Astrocyte (in vitro differentiated cells and primary cell): ENCODE measurements at regions not wholly inside any gene's neighbourhood (a gene's known extent, or its start where the extent isn't known, plus 50 kb on each side); places are given as distances from the start of the nearest gene placed in this dataset.

Experiments
- DNase-seq: peaks from one replicate; pipeline ENCODE4 v3.0.0-alpha.2; 2010; ENCODE audit warnings: low read depth
- FAIRE-seq: peaks from 2 replicates; lab custom pipeline; 2011; peaks lifted over from hg19 to GRCh38; lab: Jason Lieb, UNC
- H2AFZ ChIP-seq: 2 replicates; pipeline ENCODE4 v1.6.0; 2012; ENCODE audit warnings: low read depth, low read length, inconsistent platforms
- H3K27ac ChIP-seq: 2 replicates; pipeline ENCODE4 v1.5.1; 2011; ENCODE audit warnings: low read depth, low read length, inconsistent platforms
- H3K27me3 ChIP-seq: 2 replicates; pipeline ENCODE4 v1.6.0; 2011; ENCODE audit warnings: low read length, inconsistent platforms; ENCODE audit not compliant: insufficient read depth
- H3K36me3 ChIP-seq: 2 replicates; pipeline ENCODE4 v1.5.1; 2011; ENCODE audit warnings: low read length, inconsistent platforms; ENCODE audit not compliant: insufficient read depth
- H3K4me1 ChIP-seq: 2 replicates; pipeline ENCODE4 v1.5.1; 2011; ENCODE audit warnings: low read length, inconsistent platforms; ENCODE audit not compliant: insufficient read depth
- H3K4me2 ChIP-seq: 2 replicates; pipeline ENCODE4 v1.6.0; 2012; ENCODE audit warnings: low read length, inconsistent platforms
- H3K4me3 ChIP-seq: 2 replicates; pipeline ENCODE4 v1.5.1; 2011; ENCODE audit warnings: low read depth, mild to moderate bottlenecking, low read length, inconsistent platforms; ENCODE audit not compliant: insufficient read depth
- H3K79me2 ChIP-seq: 2 replicates; pipeline ENCODE4 v1.6.0; 2012; ENCODE audit warnings: mild to moderate bottlenecking, low read length, inconsistent platforms; ENCODE audit not compliant: insufficient read depth
- H3K9ac ChIP-seq: 2 replicates; pipeline ENCODE4 v1.6.0; 2012; ENCODE audit warnings: mild to moderate bottlenecking, low read length, inconsistent platforms
- H3K9me3 ChIP-seq: 2 replicates; pipeline ENCODE4 v1.5.1; 2012; ENCODE audit warnings: low read depth, mild to moderate bottlenecking, low read length, inconsistent platforms; ENCODE audit not compliant: insufficient read depth
- H4K20me1 ChIP-seq: 2 replicates; pipeline ENCODE4 v1.6.0; 2012; ENCODE audit warnings: low read length, inconsistent platforms; ENCODE audit not compliant: insufficient read depth
- H3K27ac Mint-ChIP-seq: one replicate; pipeline ENCODE4 v1.8.0; 2021; ENCODE audit warnings: mild to moderate bottlenecking, mixed read lengths; ENCODE audit not compliant: unreplicated experiment
- H3K27me3 Mint-ChIP-seq: one replicate; pipeline ENCODE4 v1.8.0; 2021; ENCODE audit warnings: low read depth, mixed read lengths; ENCODE audit not compliant: unreplicated experiment
- H3K36me3 Mint-ChIP-seq: one replicate; pipeline ENCODE4 v1.8.0; 2021; ENCODE audit warnings: low read depth, mixed read lengths; ENCODE audit not compliant: unreplicated experiment
- H3K4me1 Mint-ChIP-seq: one replicate; pipeline ENCODE4 v1.8.0; 2021; ENCODE audit warnings: low read depth, mixed read lengths; ENCODE audit not compliant: unreplicated experiment
- H3K4me3 Mint-ChIP-seq: one replicate; pipeline ENCODE4 v1.8.0; 2021; ENCODE audit warnings: mild to moderate bottlenecking, moderate library complexity, mixed read lengths; ENCODE audit not compliant: unreplicated experiment
- H3K9me3 Mint-ChIP-seq: one replicate; pipeline ENCODE4 v1.8.0; 2021; ENCODE audit warnings: mild to moderate bottlenecking, mixed read lengths; ENCODE audit not compliant: unreplicated experiment
- CTCF ChIP-seq: IDR thresholded peaks from 2 replicates; pipeline ENCODE4 v1.5.1; 2011; ENCODE audit warnings: low read depth, mild to moderate bottlenecking, inconsistent platforms, low read length, moderate library complexity; ENCODE audit not compliant: insufficient read depth
- EZH2 ChIP-seq: IDR thresholded peaks from 2 replicates; pipeline ENCODE4 v1.6.1; 2012; ENCODE audit warnings: mild to moderate bottlenecking, low read length, inconsistent platforms; ENCODE audit not compliant: insufficient read depth

GRCh38 chr3:135582800-135583199 is 382.7 kb upstream of the PPP2R3A start:
- Histone ChIP-seq H3K4me2 (no peak overlapping the region), H3K79me2 (no peaks in the 10 kb centered on the region), H3K4me3 (no peak overlapping the region), H3K9me3 (no peaks in the 10 kb centered on the region), H3K27me3 (no peaks in the 10 kb centered on the region), H3K4me1 (no peaks in the 10 kb centered on the region), H3K27ac (no peak overlapping the region), H3K9ac (no peak overlapping the region), H4K20me1 (no peaks in the 10 kb centered on the region), H3K36me3 (no peaks in the 10 kb centered on the region), H2AFZ (no peak overlapping the region)
- FAIRE-seq (no peak), DNase-seq (no peak)
- TF ChIP-seq CTCF (no peak), EZH2 (no peak)
- Mint-ChIP-seq H3K27ac (no peak overlapping the region), H3K9me3 (no peaks in the 10 kb centered on the region), H3K27me3 (no peaks in the 10 kb centered on the region), H3K4me3 (no peak overlapping the region), H3K36me3 (no peaks in the 10 kb centered on the region), H3K4me1 (no peaks in the 10 kb centered on the region)

GRCh38 chr3:135596563-135596962 is 369.0 kb upstream of the PPP2R3A start:
- no peaks in the 10 kb centered on the region for H3K79me2 ChIP-seq
- no peak overlapping the region for H3K27ac ChIP-seq
- H3K27me3 ChIP-seq = no peaks in the 10 kb centered on the region
- FAIRE-seq = no peak
- no peaks in the 10 kb centered on the region for H4K20me1 ChIP-seq
- Mint-ChIP-seq H3K27ac (no peak overlapping the region), H3K4me3 (no peak overlapping the region), H3K36me3 (no peaks in the 10 kb centered on the region), H3K9me3 (peaks cover 7% of the 10 kb centered on the region), H3K27me3 (no peaks in the 10 kb centered on the region), H3K4me1 (no peaks in the 10 kb centered on the region)
- no peak overlapping the region for H2AFZ ChIP-seq
- DNase-seq = no peak
- H3K9me3 ChIP-seq = no peaks in the 10 kb centered on the region
- H3K4me3 ChIP-seq = no peak overlapping the region
- no peak overlapping the region for H3K9ac ChIP-seq
- TF ChIP-seq CTCF (no peak), EZH2 (no peak)
- no peak overlapping the region for H3K4me2 ChIP-seq
- no peaks in the 10 kb centered on the region for H3K36me3 ChIP-seq
- H3K4me1 ChIP-seq = no peaks in the 10 kb centered on the region

GRCh38 chr3:135597855-135598254 is 367.7 kb upstream of the PPP2R3A start:
- Histone ChIP-seq H2AFZ (no peak overlapping the region), H3K9me3 (no peaks in the 10 kb centered on the region), H3K27ac (no peak overlapping the region), H3K9ac (no peak overlapping the region), H3K36me3 (no peaks in the 10 kb centered on the region), H3K27me3 (no peaks in the 10 kb centered on the region), H3K4me3 (no peak overlapping the region), H3K79me2 (no peaks in the 10 kb centered on the region), H3K4me1 (no peaks in the 10 kb centered on the region), H4K20me1 (no peaks in the 10 kb centered on the region), H3K4me2 (no peak overlapping the region)
- Mint-ChIP-seq H3K4me3 (no peak overlapping the region), H3K9me3 (peaks cover 2% of the 10 kb centered on the region), H3K4me1 (no peaks in the 10 kb centered on the region), H3K27me3 (no peaks in the 10 kb centered on the region), H3K36me3 (no peaks in the 10 kb centered on the region), H3K27ac (no peak overlapping the region)
- no peak for TF ChIP-seq CTCF
- TF ChIP-seq EZH2 = no peak
- DNase-seq = no peak
- no peak for FAIRE-seq
